GM18868 (cell line): ENCODE measurements at regions not wholly inside any gene's neighbourhood (a gene's known extent, or its start where the extent isn't known, plus 50 kb on each side); places are given as distances from the start of the nearest gene placed in this dataset.

Source experiments
- ATAC-seq: cut with Tn5 transposase; IDR thresholded peaks from one replicate; pipeline ENCODE4 v1.9.1; 2021; ENCODE audit warnings: mild to moderate bottlenecking, moderate library complexity; ENCODE audit not compliant: unreplicated experiment

DNA sequence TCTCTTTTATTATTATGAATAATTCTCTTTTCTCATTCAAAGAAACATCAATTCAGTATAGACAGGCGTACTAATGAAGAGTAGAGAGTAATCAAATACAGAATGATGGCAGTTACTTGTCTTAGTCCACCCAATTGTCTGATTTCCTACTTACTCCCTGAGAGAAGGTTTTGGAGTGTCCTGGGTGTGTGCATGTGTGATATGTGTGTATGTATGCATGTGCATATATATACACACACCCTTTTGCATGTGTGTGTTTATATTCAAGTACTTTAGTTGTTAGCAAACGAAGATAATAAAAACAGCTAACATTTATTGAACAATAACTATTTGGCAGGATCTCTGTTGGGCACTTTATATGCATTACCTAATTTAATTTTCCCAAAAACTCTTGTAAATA lies 63.2 kb upstream of the CCDC190 start:
- no peak for ATAC-seq

DNA sequence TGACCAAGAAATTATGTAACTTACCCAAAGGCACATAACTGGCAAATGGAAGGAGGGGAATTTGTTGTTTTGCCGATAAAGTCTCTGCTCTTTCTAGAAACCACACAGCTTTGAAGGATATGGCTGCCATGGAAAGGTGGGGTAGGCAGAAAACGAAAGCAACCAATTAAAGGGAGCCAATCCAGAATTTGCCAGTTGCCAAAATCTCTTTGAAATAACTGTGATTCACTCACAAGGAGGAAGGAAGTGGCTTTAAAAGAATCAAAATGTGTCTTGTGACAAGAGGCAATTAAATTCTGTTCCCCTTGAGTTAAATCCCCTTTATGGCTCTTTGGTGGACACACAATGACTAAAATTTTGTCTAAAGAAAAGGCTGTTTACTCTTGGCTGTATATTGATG lies 61.2 kb upstream of the CCDC190 start:
- no peak for ATAC-seq

DNA sequence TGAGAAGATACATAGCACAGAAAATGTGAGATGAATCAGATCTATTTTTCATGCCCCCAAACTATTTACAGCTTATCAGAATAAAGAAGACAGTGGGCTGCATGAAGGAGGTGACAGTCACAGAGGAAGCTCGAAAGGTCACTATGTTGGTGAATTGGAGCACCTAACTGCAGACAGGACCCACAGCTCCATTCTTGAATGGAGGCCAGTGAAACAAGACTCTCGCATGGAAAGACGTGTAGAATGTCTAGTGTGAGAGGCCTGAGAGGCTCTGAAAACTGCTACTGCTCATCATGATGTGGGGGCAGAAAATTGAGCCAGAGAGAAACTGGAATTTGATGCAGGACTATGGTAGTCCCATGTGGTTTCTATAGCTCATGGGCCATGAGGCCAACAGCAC lies 60.3 kb upstream of the CCDC190 start:
- no peak for ATAC-seq

DNA sequence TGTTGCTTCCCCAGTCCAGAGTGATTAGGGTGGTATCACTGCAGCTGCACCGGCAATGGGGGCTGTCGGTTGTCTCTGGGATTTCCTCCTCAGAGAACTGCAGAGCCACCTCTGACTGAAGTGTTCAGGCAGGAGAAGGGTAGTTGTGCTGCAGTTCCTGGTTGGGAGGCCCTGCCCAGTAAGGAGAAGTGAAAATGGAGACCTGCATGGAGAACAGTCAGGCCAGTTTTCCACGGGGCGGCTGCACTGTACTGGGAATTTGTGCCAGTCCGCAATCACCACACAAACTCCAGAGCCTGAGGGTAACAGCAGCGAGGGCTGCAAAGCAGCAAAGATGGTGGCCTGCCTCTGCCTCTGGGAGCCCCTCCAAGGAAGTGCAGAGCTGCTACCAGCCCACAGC lies 58.1 kb upstream of the CCDC190 start:
- ATAC-seq: no peak

DNA sequence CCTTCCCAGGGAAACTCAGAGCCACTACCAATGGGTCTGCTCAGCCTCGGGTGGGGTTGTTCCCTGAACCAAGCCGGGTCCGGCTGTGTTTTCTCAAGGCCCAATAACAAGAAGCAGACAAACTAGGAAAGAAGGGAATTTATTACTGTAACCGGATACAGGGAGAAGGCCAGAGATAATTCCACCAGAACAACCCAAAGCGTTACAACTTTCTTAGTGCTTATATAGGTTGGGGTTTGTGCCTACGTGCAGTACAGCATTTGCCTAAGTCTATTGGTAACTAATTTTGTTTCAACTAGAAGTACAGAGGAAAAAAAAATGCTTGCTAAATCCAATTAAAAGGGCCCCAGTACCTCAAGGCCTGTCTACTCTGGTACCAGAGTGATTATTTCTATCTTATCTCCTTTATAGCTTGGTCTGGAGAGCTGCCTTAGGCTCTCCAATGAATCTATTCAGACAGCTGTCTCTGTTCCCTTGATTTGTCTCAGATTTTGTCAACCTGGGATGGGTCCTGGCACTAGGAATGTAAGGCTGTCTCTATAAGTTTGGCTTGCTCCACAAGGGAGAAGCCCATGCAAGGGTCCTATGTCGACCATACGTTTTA lies 57.3 kb upstream of the CCDC190 start:
- no peak for ATAC-seq

DNA sequence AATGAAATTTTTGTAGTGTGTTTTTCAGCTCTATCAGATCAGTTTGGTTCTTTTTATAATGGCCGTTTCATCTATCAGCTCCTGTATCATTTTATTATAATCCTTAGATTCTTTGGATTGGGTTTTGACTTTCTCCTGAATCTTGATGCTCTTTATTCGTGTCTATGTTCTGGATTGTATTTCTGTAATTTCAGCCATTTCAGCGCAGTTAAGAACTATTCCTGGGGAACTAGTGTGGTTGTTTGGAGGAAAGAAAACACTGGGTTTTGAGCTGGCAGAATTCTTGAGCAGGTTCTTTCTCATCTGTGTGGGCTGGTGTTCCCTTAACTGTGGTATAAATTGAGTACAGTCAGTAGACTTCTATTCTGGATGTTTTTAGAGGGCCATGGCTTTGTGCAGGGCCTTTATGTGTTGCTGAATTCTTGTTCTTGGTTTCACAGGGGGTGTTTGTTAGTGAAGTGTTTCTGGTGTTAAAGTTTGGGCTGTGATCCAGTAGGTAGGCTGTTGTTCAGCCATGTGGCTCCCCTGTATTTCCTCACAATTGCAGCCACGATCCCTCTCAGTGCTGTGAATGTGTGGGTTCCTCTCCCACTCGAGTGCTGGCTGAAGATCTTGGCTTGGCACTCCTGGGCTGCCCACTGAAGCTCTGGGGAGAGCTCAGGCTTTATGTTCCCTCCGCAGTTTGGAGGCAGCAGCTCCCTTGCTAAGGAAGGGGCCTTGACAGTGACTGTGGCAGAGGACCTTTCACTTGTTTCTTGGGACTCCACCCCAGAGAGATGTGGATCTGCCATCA lies 56.0 kb upstream of the CCDC190 start:
- no peak for ATAC-seq

DNA sequence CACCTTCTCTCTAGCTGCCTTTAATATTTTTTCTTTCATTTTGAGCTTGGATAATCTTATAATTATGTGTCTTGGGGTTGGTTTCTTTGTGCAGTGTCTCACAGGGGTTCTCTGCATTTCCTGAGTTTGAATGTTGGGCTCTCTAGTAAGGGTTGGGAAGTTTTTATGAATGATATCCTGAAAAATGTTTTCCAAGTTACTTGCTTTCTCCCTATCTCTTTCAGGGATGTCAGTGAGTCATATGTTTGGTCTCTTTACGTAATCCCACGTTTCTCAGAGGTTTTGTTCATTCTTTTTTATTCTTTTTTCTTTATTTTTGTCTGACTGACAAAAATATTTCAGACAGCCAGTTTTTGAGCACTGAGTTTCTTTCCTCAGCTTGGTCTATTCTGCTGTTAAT lies 55.4 kb upstream of the CCDC190 start:
- ATAC-seq: no peak

DNA sequence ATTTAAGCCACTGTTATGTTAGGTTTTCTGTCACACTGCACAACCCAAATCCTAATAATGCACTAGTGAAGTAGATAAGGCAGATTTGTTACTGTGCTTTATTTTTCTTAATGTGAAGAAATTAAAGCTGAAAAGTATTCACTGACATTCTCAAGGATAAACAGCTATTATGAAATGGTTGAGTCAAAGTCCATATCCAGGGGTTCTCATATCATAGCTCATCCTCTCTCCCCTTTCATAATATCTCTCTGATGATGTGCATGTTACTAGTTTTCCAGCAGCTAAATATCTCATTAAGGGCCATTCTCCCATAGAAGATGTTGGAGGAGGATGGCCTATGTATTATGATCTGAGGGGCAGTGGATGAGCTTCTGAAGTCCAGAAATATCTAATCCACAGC lies 53.6 kb upstream of the CCDC190 start:
- ATAC-seq: no peak

DNA sequence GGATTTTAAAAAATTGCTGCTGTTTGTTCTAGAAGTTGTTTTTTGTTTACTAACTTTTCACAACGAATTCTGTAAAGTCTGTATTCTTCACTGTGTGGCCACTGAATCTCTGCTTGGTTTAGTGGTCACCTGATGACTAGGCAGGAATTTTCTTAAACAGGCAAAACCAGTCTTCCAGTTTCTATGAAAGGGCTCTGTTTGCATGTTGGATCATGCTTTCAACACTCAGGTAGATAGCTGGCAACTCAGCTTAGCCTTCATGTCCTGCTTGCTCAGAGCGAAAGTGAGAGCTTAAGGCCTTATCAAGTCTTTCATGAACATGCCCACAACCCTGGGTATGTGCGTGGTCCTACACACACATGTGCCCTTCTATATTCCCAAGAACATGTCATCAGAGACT lies 52.4 kb upstream of the CCDC190 start:
- no peak for ATAC-seq

DNA sequence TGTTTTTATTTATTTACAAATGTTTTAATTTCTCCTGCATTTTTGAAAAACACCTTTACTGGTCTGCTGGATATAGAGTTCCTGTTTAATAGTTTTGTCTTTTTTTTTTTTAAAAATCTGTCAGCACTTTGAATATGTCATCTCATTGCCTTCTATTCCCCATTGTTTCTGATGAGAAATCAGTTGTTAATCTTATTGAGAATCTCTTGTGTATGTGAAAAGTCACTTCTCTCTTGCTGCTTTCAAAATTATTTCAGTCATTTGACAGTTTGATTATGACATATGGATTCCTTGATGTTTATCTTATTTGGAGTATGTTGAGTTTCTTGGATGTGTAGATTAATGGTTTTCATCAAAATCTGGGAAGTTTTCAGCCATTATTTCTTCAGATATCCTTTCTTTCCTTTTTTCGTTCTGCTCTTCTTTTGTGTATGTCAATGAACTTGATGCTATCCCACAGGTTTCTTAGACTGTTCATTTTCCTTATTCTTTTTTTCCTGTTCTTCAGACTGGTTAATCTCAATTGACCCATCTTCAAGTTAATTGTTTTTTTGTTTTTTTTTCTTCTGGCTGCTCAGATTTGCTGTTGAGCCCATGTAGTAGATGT lies 51.2 kb upstream of the CCDC190 start:
- no peak for ATAC-seq
